ENCODE measurements at regions not wholly inside any gene's neighbourhood (a gene's known extent, or its start where the extent isn't known, plus 50 kb on each side); places are given as distances from the start of the nearest gene placed in this dataset.

- no peak for TF ChIP-seq CTCF (conservative IDR thresholded peaks at IDR 0.05; ENCODE audit: low read depth, low read length)
- TF ChIP-seq EZH2 (IDR thresholded peaks at IDR 0.05; ENCODE audit: borderline replicate concordance, low read depth, low read length, poor library complexity, severe bottlenecking) = no peak
These were observed 192.0 kb upstream of the HABP2 start for GRCh38 chr10:113360870-113361269.
